Naive B cell (primary cell): ENCODE measurements at regions not wholly inside any gene's neighbourhood (a gene's known extent, or its start where the extent isn't known, plus 50 kb on each side); places are given as distances from the start of the nearest gene placed in this dataset.

ENCODE experiments used
- ATAC-seq, 2 donors: fragments of 150-1000 bp; cut with Tn5 transposase; 2 replicates each; pipeline ENCODE4 v1.10.0; 2021; ENCODE audit warnings: low read depth in 2 of 2, mild to moderate bottlenecking in 2 of 2, moderate library complexity in 2 of 2
- DNase-seq: peaks from one replicate; pipeline ENCODE4 v3.0.0; 2022
- H3K27ac Mint-ChIP-seq, 6 donors: one replicate each; pipeline ENCODE4 v1.8.0; 2020 to 2022; ENCODE audit warnings: mild to moderate bottlenecking in 6 of 6, mixed read lengths in 6 of 6, moderate library complexity in 5 of 6, inconsistent platforms in 2 of 6
- H3K27me3 Mint-ChIP-seq, 3 donors: one replicate each; pipeline ENCODE4 v1.8.0; 2021 to 2022; ENCODE audit warnings: mixed read lengths in 3 of 3, mild to moderate bottlenecking in 1 of 3
- H3K36me3 Mint-ChIP-seq, 2 donors: one replicate each; pipeline ENCODE4 v1.8.0; 2020 to 2022; ENCODE audit warnings: mixed read lengths in 2 of 2, inconsistent platforms in 1 of 2, mild to moderate bottlenecking in 1 of 2
- H3K4me1 Mint-ChIP-seq, 3 donors: one replicate each; pipeline ENCODE4 v1.8.0; 2020 to 2022; ENCODE audit warnings: mixed read lengths in 3 of 3, inconsistent platforms in 1 of 3, mild to moderate bottlenecking in 1 of 3, moderate library complexity in 1 of 3
- H3K4me3 Mint-ChIP-seq, 8 donors: one replicate each; pipeline ENCODE4 v1.8.0; 2020 to 2022; ENCODE audit warnings: mild to moderate bottlenecking in 8 of 8, mixed read lengths in 8 of 8, moderate library complexity in 8 of 8, inconsistent platforms in 2 of 8
- H3K9me3 Mint-ChIP-seq, 7 donors: one replicate each; pipeline ENCODE4 v1.8.0; 2020 to 2022; ENCODE audit warnings: mixed read lengths in 7 of 7, mild to moderate bottlenecking in 5 of 7, inconsistent platforms in 2 of 7, moderate library complexity in 1 of 7

GRCh38 chr5:175388531-175388930 lies 55.5 kb downstream of the DRD1 start:
- H3K9me3 Mint-ChIP-seq, result peaks cover 0 to 12% (median 7%) of the 10 kb centered on the region in 7 donors
- H3K4me3 Mint-ChIP-seq, result no peak overlapping the region
- peaks cover 0 to 9% (median 3%) of the 10 kb centered on the region in 3 donors for H3K27me3 Mint-ChIP-seq
- DNase-seq (no peak), ATAC-seq (no peak)
- no peak overlapping the region for H3K27ac Mint-ChIP-seq
- H3K4me1 Mint-ChIP-seq, result no peaks in the 10 kb centered on the region
- H3K36me3 Mint-ChIP-seq, result no peaks in the 10 kb centered on the region

GRCh38 chr5:175387144-175387543 lies 56.8 kb downstream of the DRD1 start:
- Mint-ChIP-seq H3K4me1 (no peaks in the 10 kb centered on the region), H3K4me3 (no peak overlapping the region), H3K27me3 (peaks cover 0 to 9% (median 3%) of the 10 kb centered on the region in 3 donors), H3K27ac (no peak overlapping the region), H3K36me3 (no peaks in the 10 kb centered on the region), H3K9me3 (peaks cover 0 to 15% (median 7%) of the 10 kb centered on the region in 7 donors)
- DNase-seq, result no peak
- no peak for ATAC-seq

- no peak overlapping the region for H3K27ac Mint-ChIP-seq
- H3K4me1 Mint-ChIP-seq, result no peaks in the 10 kb centered on the region
- H3K27me3 Mint-ChIP-seq, result peaks cover 0 to 9% (median 3%) of the 10 kb centered on the region in 3 donors
- peaks cover 0 to 15% (median 6%) of the 10 kb centered on the region in 7 donors for H3K9me3 Mint-ChIP-seq
- ATAC-seq, result no peak
- H3K36me3 Mint-ChIP-seq, result no peaks in the 10 kb centered on the region
- DNase-seq, result no peak
- H3K4me3 Mint-ChIP-seq, result no peak overlapping the region
Measured at GRCh38 chr5:175386526-175386925, 57.5 kb downstream of the DRD1 start.

GRCh38 chr5:175385691-175386362 lies 58.2 kb downstream of the DRD1 start:
- no peak for ATAC-seq

GRCh38 chr5:175384724-175385552 lies 59.0 kb downstream of the DRD1 start:
- DNase-seq (no peak), ATAC-seq (no peak)
- H3K4me1 Mint-ChIP-seq, result no peaks in the 10 kb centered on the region
- H3K4me3 Mint-ChIP-seq, result peak overlapping the region in 1 of 8 donors; percentile 36
- H3K9me3 Mint-ChIP-seq, result peaks cover 0 to 12% (median 6%) of the 10 kb centered on the region in 7 donors
- no peaks in the 10 kb centered on the region for H3K36me3 Mint-ChIP-seq
- peaks cover 0 to 9% (median 3%) of the 10 kb centered on the region in 3 donors for H3K27me3 Mint-ChIP-seq
- no peak overlapping the region for H3K27ac Mint-ChIP-seq

More at GRCh38 chr5:175385691-175386362, 58.2 kb downstream of the DRD1 start:
- Mint-ChIP-seq H3K4me3 (no peak overlapping the region), H3K4me1 (no peaks in the 10 kb centered on the region), H3K27me3 (peaks cover 0 to 9% (median 3%) of the 10 kb centered on the region in 3 donors), H3K27ac (no peak overlapping the region), H3K36me3 (no peaks in the 10 kb centered on the region), H3K9me3 (peaks cover 0 to 15% (median 6%) of the 10 kb centered on the region in 7 donors)
- DNase-seq, result no peak

- no peaks in the 10 kb centered on the region for H3K36me3 Mint-ChIP-seq
- peaks cover 0 to 12% (median 4%) of the 10 kb centered on the region in 7 donors for H3K9me3 Mint-ChIP-seq
- no peak overlapping the region for H3K4me3 Mint-ChIP-seq
- H3K4me1 Mint-ChIP-seq, result no peaks in the 10 kb centered on the region
- H3K27ac Mint-ChIP-seq, result no peak overlapping the region
- DNase-seq (no peak), ATAC-seq (no peak)
- H3K27me3 Mint-ChIP-seq, result peaks cover 0 to 10% (median 4%) of the 10 kb centered on the region in 3 donors
Measured at GRCh38 chr5:175383350-175383749, 60.6 kb downstream of the DRD1 start.

- no peak overlapping the region for H3K4me3 Mint-ChIP-seq
- H3K9me3 Mint-ChIP-seq, result peaks cover 1 to 12% (median 4%) of the 10 kb centered on the region in 7 donors
- ATAC-seq (no peak), DNase-seq (no peak)
- peaks cover 0 to 19% (median 9%) of the 10 kb centered on the region in 3 donors for H3K27me3 Mint-ChIP-seq
- no peak overlapping the region for H3K27ac Mint-ChIP-seq
- no peaks in the 10 kb centered on the region for H3K36me3 Mint-ChIP-seq
- no peaks in the 10 kb centered on the region for H3K4me1 Mint-ChIP-seq
Measured at GRCh38 chr5:175382171-175382570, 61.8 kb downstream of the DRD1 start.

GRCh38 chr5:175381130-175381529 lies 62.9 kb downstream of the DRD1 start:
- no peak for ATAC-seq
- Mint-ChIP-seq H3K27ac (no peak overlapping the region), H3K36me3 (no peaks in the 10 kb centered on the region)

GRCh38 chr5:175380701-175381100 lies 63.3 kb downstream of the DRD1 start:
- peaks cover 1 to 12% (median 4%) of the 10 kb centered on the region in 7 donors for H3K9me3 Mint-ChIP-seq
- ATAC-seq (no peak), DNase-seq (no peak)
- no peak overlapping the region for H3K27ac Mint-ChIP-seq
- peaks cover 6 to 24% (median 9%) of the 10 kb centered on the region in 3 donors for H3K27me3 Mint-ChIP-seq
- H3K36me3 Mint-ChIP-seq, result no peaks in the 10 kb centered on the region
- H3K4me3 Mint-ChIP-seq, result no peak overlapping the region
- H3K4me1 Mint-ChIP-seq, result no peaks in the 10 kb centered on the region

More at GRCh38 chr5:175381130-175381529, 62.9 kb downstream of the DRD1 start:
- Mint-ChIP-seq H3K4me3 (no peak overlapping the region), H3K9me3 (peaks cover 1 to 12% (median 4%) of the 10 kb centered on the region in 7 donors), H3K27me3 (peaks cover 4 to 20% (median 9%) of the 10 kb centered on the region in 3 donors), H3K4me1 (no peaks in the 10 kb centered on the region)
- no peak for DNase-seq

- no peaks in the 10 kb centered on the region for H3K36me3 Mint-ChIP-seq
- no peak for DNase-seq
- H3K4me3 Mint-ChIP-seq, result no peak overlapping the region
- peaks cover 1 to 7% (median 4%) of the 10 kb centered on the region in 7 donors for H3K9me3 Mint-ChIP-seq
- H3K27ac Mint-ChIP-seq, result no peak overlapping the region
- ATAC-seq, result no peak
- no peaks in the 10 kb centered on the region for H3K4me1 Mint-ChIP-seq
- peaks cover 6 to 27% (median 14%) of the 10 kb centered on the region in 3 donors for H3K27me3 Mint-ChIP-seq
Measured at GRCh38 chr5:175379867-175380266, 64.1 kb downstream of the DRD1 start.

GRCh38 chr5:175378444-175379028 lies 65.4 kb downstream of the DRD1 start:
- Mint-ChIP-seq H3K27me3 (peaks cover 6 to 24% (median 14%) of the 10 kb centered on the region in 3 donors), H3K36me3 (no peaks in the 10 kb centered on the region), H3K4me3 (no peak overlapping the region), H3K9me3 (peaks cover 0 to 10% (median 1%) of the 10 kb centered on the region in 7 donors), H3K27ac (no peak overlapping the region), H3K4me1 (no peaks in the 10 kb centered on the region)
- no peak for ATAC-seq
- no peak for DNase-seq

- H3K36me3 Mint-ChIP-seq, result no peaks in the 10 kb centered on the region
- peaks cover 0 to 10% (median 1%) of the 10 kb centered on the region in 7 donors for H3K9me3 Mint-ChIP-seq
- no peak for DNase-seq
- H3K4me1 Mint-ChIP-seq, result no peaks in the 10 kb centered on the region
- no peak overlapping the region for H3K4me3 Mint-ChIP-seq
- H3K27ac Mint-ChIP-seq, result no peak overlapping the region
- peaks cover 6 to 24% (median 19%) of the 10 kb centered on the region in 3 donors for H3K27me3 Mint-ChIP-seq
- ATAC-seq, result no peak
Measured at GRCh38 chr5:175377816-175378215, 66.2 kb downstream of the DRD1 start.

- Mint-ChIP-seq H3K9me3 (peaks cover 0 to 10% (median 4%) of the 10 kb centered on the region in 7 donors), H3K36me3 (no peaks in the 10 kb centered on the region), H3K4me3 (no peak overlapping the region), H3K27me3 (peaks cover 6 to 24% (median 20%) of the 10 kb centered on the region in 3 donors), H3K27ac (no peak overlapping the region), H3K4me1 (no peaks in the 10 kb centered on the region)
- DNase-seq, result no peak
- ATAC-seq, result no peak
Measured at GRCh38 chr5:175374166-175374875, 69.7 kb downstream of the DRD1 start.
